ENCODE measurements at regions not wholly inside any gene's neighbourhood (a gene's known extent, or its start where the extent isn't known, plus 50 kb on each side); places are given as distances from the start of the nearest gene placed in this dataset.
"Not testable (repeated sequence)": the region's sequence is repeated elsewhere in the genome, so short reads cannot be mapped to it uniquely, and the experiment has no call there.

- peak overlapping the region; percentile 24 for H3K9ac ChIP-seq (ENCODE audit: low read length)
- H3K27me3 ChIP-seq (ENCODE audit: control insufficient read depth, insufficient read depth, low read length) = no peaks in the 10 kb centered on the region
- H3K9me3 ChIP-seq (ENCODE audit: control insufficient read depth, low read length) = no peaks in the 10 kb centered on the region
- no peaks in the 10 kb centered on the region for H3K36me3 ChIP-seq (ENCODE audit: control insufficient read depth, insufficient read depth, low read length)
- H3K4me3 ChIP-seq (ENCODE audit: low read length) = no peak overlapping the region
- peaks cover 4% of the 10 kb centered on the region for H3K4me1 ChIP-seq (ENCODE audit: control insufficient read depth, insufficient read depth, low read length)
These were observed 209.4 kb upstream of the CXCR4 start for GRCh38 chr2:136327162-136327852.

- H3K9ac ChIP-seq (ENCODE audit: low read length) = no peak overlapping the region
- H3K36me3 ChIP-seq (ENCODE audit: control insufficient read depth, insufficient read depth, low read length) = no peaks in the 10 kb centered on the region
- H3K9me3 ChIP-seq (ENCODE audit: control insufficient read depth, low read length) = no peaks in the 10 kb centered on the region
- H3K4me3 ChIP-seq (ENCODE audit: low read length) = no peak overlapping the region
- H3K4me1 ChIP-seq (ENCODE audit: control insufficient read depth, insufficient read depth, low read length) = peaks cover 4% of the 10 kb centered on the region
- no peaks in the 10 kb centered on the region for H3K27me3 ChIP-seq (ENCODE audit: control insufficient read depth, insufficient read depth, low read length)
These were observed 207.9 kb upstream of the CXCR4 start for GRCh38 chr2:136325844-136326331.

DNA sequence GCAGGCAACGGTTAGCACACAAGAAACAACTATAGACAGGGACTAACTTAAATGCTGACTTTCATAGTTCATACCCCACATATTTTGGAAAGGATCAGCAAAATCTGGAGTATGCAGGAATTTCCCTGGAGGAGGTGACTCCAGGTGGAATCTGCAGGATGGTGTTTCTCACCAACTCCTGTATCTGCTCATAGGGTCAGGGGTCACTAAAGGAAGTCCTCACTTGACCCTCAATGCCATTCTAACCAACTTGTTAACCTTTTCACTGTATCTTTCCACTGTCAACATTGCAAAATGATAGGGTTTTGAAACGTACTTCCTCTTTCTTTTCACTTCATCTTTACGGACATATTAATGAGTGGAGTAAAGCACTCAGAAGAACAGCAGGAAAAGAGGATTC lies 207.0 kb upstream of the CXCR4 start:
- Histone ChIP-seq H3K9me3 (ENCODE audit: control insufficient read depth, low read length) (no peaks in the 10 kb centered on the region), H3K9ac (ENCODE audit: low read length) (no peak overlapping the region), H3K4me3 (ENCODE audit: low read length) (no peak overlapping the region), H3K36me3 (ENCODE audit: control insufficient read depth, insufficient read depth, low read length) (no peaks in the 10 kb centered on the region), H3K4me1 (ENCODE audit: control insufficient read depth, insufficient read depth, low read length) (peaks cover 4% of the 10 kb centered on the region), H3K27me3 (ENCODE audit: control insufficient read depth, insufficient read depth, low read length) (no peaks in the 10 kb centered on the region)

DNA sequence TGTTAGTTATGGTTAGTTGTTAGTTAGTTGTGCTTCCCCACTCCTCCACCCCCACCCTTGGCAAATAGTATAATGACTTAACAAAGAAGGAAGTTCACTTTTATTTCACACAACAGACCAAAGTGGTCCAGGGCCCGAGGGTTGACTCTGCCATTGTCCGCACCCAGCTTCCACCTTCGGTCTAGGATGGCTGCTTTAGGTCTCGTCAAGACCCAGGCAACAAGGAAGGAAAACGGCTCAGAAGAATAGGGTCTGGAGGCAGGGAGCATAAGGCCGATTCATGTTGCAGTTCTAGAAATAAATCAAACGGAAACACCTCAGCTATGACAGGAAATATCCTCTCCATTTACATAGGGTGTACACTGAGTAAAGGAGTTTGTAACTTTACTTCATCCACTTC lies 206.0 kb upstream of the CXCR4 start:
- no peaks in the 10 kb centered on the region for H3K36me3 ChIP-seq (ENCODE audit: control insufficient read depth, insufficient read depth, low read length)
- peaks cover 4% of the 10 kb centered on the region for H3K4me1 ChIP-seq (ENCODE audit: control insufficient read depth, insufficient read depth, low read length)
- H3K9me3 ChIP-seq (ENCODE audit: control insufficient read depth, low read length) = no peaks in the 10 kb centered on the region
- H3K4me3 ChIP-seq (ENCODE audit: low read length) = no peak overlapping the region
- H3K9ac ChIP-seq (ENCODE audit: low read length) = no peak overlapping the region
- H3K27me3 ChIP-seq (ENCODE audit: control insufficient read depth, insufficient read depth, low read length) = no peaks in the 10 kb centered on the region

GRCh38 chr2:136323195-136323594 lies 205.2 kb upstream of the CXCR4 start:
- H3K4me1 ChIP-seq (ENCODE audit: control insufficient read depth, insufficient read depth, low read length) = peaks cover 4% of the 10 kb centered on the region
- H3K9ac ChIP-seq (ENCODE audit: low read length) = no peak overlapping the region
- no peak overlapping the region for H3K4me3 ChIP-seq (ENCODE audit: low read length)
- no peaks in the 10 kb centered on the region for H3K36me3 ChIP-seq (ENCODE audit: control insufficient read depth, insufficient read depth, low read length)
- no peaks in the 10 kb centered on the region for H3K9me3 ChIP-seq (ENCODE audit: control insufficient read depth, low read length)
- no peaks in the 10 kb centered on the region for H3K27me3 ChIP-seq (ENCODE audit: control insufficient read depth, insufficient read depth, low read length)

DNA sequence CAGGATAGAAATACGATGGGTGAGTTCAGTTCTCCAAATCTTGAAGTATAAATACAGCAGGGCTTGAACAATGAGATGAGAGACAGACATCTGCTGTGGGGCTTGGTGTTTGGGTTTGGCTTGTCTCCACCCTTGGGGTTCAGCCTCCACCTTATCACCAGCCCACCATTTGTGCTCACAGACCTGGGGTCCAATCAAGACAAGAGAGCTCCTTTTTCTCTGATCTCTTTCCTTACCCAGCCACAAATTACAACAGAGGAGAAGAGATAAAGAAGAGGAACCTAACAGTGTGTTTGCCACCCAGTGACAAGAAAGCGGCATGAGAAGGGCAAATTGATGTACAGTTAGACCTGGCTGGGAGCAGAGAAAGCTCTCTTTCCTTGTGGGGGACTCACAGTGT lies 204.5 kb upstream of the CXCR4 start:
- H3K9me3 ChIP-seq (ENCODE audit: control insufficient read depth, low read length) = no peaks in the 10 kb centered on the region
- H3K4me3 ChIP-seq (ENCODE audit: low read length) = no peak overlapping the region
- H3K9ac ChIP-seq (ENCODE audit: low read length) = no peak overlapping the region
- H3K4me1 ChIP-seq (ENCODE audit: control insufficient read depth, insufficient read depth, low read length) = peaks cover under 1% of the 10 kb centered on the region
- no peaks in the 10 kb centered on the region for H3K27me3 ChIP-seq (ENCODE audit: control insufficient read depth, insufficient read depth, low read length)
- no peaks in the 10 kb centered on the region for H3K36me3 ChIP-seq (ENCODE audit: control insufficient read depth, insufficient read depth, low read length)

GRCh38 chr2:136319651-136320050 lies 201.7 kb upstream of the CXCR4 start:
- Histone ChIP-seq H3K4me3 (ENCODE audit: low read length) (no peak overlapping the region), H3K4me1 (ENCODE audit: control insufficient read depth, insufficient read depth, low read length) (no peaks in the 10 kb centered on the region), H3K27me3 (ENCODE audit: control insufficient read depth, insufficient read depth, low read length) (no peaks in the 10 kb centered on the region), H3K9ac (ENCODE audit: low read length) (no peak overlapping the region), H3K36me3 (ENCODE audit: control insufficient read depth, insufficient read depth, low read length) (no peaks in the 10 kb centered on the region), H3K9me3 (ENCODE audit: control insufficient read depth, low read length) (no peaks in the 10 kb centered on the region)

GRCh38 chr2:136319237-136319636 lies 201.3 kb upstream of the CXCR4 start:
- Histone ChIP-seq H3K36me3 (ENCODE audit: control insufficient read depth, insufficient read depth, low read length) (no peaks in the 10 kb centered on the region), H3K9ac (ENCODE audit: low read length) (no peak overlapping the region), H3K9me3 (ENCODE audit: control insufficient read depth, low read length) (no peaks in the 10 kb centered on the region), H3K4me3 (ENCODE audit: low read length) (no peak overlapping the region), H3K27me3 (ENCODE audit: control insufficient read depth, insufficient read depth, low read length) (no peaks in the 10 kb centered on the region), H3K4me1 (ENCODE audit: control insufficient read depth, insufficient read depth, low read length) (no peaks in the 10 kb centered on the region)

DNA sequence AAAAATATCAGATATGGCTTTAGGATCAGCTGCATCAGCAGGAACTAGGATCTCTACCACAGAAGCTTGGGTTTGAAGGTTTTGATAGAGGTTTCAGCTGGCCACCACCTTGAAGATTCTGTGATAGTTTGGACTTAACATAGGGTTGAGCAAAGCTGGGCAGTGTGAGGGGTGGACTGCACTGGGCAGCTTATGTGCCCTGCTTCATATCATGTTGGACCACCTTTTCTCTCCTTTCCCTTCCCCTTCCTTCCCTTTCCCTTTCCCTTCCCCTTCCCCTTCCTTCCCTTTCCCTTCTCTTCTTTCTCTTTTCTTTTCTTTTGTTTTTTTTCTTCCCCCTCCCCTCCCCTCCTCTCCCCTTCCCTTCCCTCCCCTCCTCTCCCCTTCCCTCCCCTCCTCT lies 196.3 kb upstream of the CXCR4 start:
- Histone ChIP-seq H3K27me3 (ENCODE audit: control insufficient read depth, insufficient read depth, low read length) (no peaks in the 10 kb centered on the region), H3K36me3 (ENCODE audit: control insufficient read depth, insufficient read depth, low read length) (no peaks in the 10 kb centered on the region)

DNA sequence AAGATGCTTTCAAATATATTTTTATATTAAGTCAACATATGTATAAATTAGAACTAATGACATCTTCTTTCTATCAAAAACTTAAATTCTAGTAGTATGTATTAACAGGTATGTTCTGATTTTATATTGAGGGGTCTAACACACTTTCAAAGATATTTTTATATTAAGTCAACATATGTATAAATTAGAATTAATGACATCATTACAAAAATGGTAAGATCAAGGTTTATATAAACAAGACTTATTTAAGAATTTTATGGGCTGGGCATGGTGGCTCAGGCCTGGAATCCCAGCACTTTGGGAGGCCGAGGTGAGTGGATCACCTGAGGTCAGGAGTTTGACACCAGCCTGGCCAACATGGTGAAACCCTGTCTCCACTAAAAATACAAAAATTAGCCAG lies 194.6 kb upstream of the CXCR4 start:
- H3K4me1 ChIP-seq (ENCODE audit: control insufficient read depth, insufficient read depth, low read length); H3K4me3 ChIP-seq (ENCODE audit: low read length); H3K9ac ChIP-seq (ENCODE audit: low read length); H3K27me3 ChIP-seq (ENCODE audit: control insufficient read depth, insufficient read depth, low read length); H3K36me3 ChIP-seq (ENCODE audit: control insufficient read depth, insufficient read depth, low read length); H3K9me3 ChIP-seq (ENCODE audit: control insufficient read depth, low read length): not testable (repeated sequence)

More for the DNA sequence above, 196.3 kb upstream of the CXCR4 start:
- Histone ChIP-seq H3K9me3 (ENCODE audit: control insufficient read depth, low read length) (no peaks in the 10 kb centered on the region), H3K4me3 (ENCODE audit: low read length) (no peak overlapping the region), H3K9ac (ENCODE audit: low read length) (no peak overlapping the region), H3K4me1 (ENCODE audit: control insufficient read depth, insufficient read depth, low read length) (no peaks in the 10 kb centered on the region)

DNA sequence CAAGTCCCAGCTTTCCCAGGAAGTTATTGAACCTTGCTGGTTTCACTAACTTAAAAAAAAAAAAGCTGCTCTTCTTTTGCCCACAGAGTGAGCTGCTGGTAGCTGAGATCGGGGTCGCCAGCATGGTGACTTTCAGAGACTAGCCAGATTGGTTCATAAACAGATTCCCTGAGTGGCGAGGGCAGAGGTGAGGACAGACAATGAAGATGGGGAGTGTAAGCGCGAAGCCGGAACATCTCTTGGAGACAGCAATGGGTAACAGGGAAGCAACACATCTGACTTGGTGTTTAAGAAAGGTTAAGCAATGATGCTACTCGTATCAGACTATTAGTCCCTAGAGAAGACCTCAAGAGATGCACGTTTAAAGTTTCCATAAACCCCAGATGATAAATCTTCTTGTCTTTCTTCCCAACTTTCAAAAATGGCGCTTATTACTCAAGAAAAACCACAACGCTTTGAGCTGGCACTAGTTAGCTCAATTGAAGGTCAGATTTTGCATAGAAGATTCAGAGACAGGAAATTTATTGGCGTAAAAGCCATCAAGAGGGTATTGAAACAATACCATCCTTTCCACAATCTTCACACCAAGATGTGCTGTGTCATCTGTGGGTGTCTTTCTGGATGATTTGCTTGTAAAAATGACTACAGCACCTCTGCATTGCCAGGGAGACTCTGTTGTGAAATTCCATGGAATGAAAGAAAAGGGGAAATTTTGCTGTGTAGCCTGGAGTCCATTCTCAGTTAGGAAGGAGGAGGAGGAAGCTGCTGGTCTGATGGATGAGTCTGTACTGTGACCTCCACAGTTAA lies 193.1 kb upstream of the CXCR4 start:
- no peak overlapping the region for H3K4me3 ChIP-seq (ENCODE audit: low read length)
- H3K4me1 ChIP-seq (ENCODE audit: control insufficient read depth, insufficient read depth, low read length) = no peaks in the 10 kb centered on the region
- H3K9me3 ChIP-seq (ENCODE audit: control insufficient read depth, low read length) = no peaks in the 10 kb centered on the region
- H3K27me3 ChIP-seq (ENCODE audit: control insufficient read depth, insufficient read depth, low read length) = no peaks in the 10 kb centered on the region
- H3K9ac ChIP-seq (ENCODE audit: low read length) = no peak overlapping the region
- H3K36me3 ChIP-seq (ENCODE audit: control insufficient read depth, insufficient read depth, low read length) = no peaks in the 10 kb centered on the region

DNA sequence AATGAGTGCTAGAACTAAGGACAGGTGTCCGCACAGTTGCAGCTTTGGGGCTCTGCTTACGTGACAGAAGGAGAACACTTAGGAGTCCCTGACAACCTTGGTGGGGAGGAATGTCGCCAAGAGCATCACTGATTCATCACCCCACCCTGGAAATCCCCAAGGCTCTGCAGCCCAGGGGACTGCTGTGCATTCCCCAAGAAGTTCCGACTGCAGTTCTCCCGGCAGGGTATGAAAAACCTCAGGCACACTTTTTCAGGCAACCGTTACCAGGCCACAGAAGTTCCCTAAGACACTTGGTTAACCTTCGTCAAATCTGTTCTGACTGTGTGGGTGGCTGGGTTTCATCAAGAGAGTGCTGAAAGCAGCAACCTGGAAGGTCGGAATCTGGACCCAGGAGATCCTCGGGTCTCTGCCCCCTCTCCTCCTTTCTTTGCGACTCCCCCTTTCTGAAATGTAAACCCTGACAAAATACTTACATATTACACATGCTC lies 192.1 kb upstream of the CXCR4 start:
- no peaks in the 10 kb centered on the region for H3K9me3 ChIP-seq (ENCODE audit: control insufficient read depth, low read length)
- no peak overlapping the region for H3K4me3 ChIP-seq (ENCODE audit: low read length)
- no peak overlapping the region for H3K9ac ChIP-seq (ENCODE audit: low read length)
- H3K27me3 ChIP-seq (ENCODE audit: control insufficient read depth, insufficient read depth, low read length) = no peaks in the 10 kb centered on the region
- H3K4me1 ChIP-seq (ENCODE audit: control insufficient read depth, insufficient read depth, low read length) = no peaks in the 10 kb centered on the region
- H3K36me3 ChIP-seq (ENCODE audit: control insufficient read depth, insufficient read depth, low read length) = no peaks in the 10 kb centered on the region
